NB4 (cell line): ENCODE measurements at regions not wholly inside any gene's neighbourhood (a gene's known extent, or its start where the extent isn't known, plus 50 kb on each side); places are given as distances from the start of the nearest gene placed in this dataset.

Source experiments
- CTCF ChIP-seq: IDR thresholded peaks from one replicate; pipeline ENCODE4 v1.5.1; 2012; ENCODE audit warnings: low read depth, low read length
- POLR2A ChIP-seq: IDR thresholded peaks from 2 replicates; pipeline ENCODE4 v1.6.1; 2011; ENCODE audit warnings: mild to moderate bottlenecking; ENCODE audit not compliant: insufficient read length; ENCODE audit errors: extremely low read depth
- TF ChIP-seq, protein P1 (sequence below): IDR thresholded peaks from 2 replicates; pipeline ENCODE4 v1.6.1; 2011; ENCODE audit warnings: low read depth, low read length

DNA sequence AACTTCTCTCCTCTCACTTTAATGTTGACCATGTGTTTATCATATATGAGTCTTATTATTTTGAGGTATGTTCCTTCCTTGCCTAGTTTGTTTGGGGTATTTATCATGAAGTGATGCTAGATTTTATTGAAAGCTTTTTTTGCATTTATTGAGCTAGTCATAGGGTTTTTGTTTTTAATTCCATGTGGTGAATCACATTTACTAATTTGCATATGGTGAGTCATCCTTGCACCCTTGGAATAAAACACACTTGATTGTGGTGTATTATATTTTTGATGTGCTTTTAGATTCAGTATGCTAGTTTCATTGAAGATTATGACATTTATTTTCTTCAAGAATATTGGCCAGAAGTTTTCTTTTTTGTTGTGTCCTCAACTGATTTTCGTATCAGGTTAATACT is 464.6 kb downstream of the PCDH18 start:
- TF ChIP-seq, protein P1, sequence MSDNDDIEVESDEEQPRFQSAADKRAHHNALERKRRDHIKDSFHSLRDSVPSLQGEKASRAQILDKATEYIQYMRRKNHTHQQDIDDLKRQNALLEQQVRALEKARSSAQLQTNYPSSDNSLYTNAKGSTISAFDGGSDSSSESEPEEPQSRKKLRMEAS = no peak
- no peak for TF ChIP-seq CTCF
- no peak for TF ChIP-seq POLR2A
